ENCODE measurements at regions not wholly inside any gene's neighbourhood (a gene's known extent, or its start where the extent isn't known, plus 50 kb on each side); places are given as distances from the start of the nearest gene placed in this dataset.
"Not testable (repeated sequence)": the region's sequence is repeated elsewhere in the genome, so short reads cannot be mapped to it uniquely, and the experiment has no call there.

DNA sequence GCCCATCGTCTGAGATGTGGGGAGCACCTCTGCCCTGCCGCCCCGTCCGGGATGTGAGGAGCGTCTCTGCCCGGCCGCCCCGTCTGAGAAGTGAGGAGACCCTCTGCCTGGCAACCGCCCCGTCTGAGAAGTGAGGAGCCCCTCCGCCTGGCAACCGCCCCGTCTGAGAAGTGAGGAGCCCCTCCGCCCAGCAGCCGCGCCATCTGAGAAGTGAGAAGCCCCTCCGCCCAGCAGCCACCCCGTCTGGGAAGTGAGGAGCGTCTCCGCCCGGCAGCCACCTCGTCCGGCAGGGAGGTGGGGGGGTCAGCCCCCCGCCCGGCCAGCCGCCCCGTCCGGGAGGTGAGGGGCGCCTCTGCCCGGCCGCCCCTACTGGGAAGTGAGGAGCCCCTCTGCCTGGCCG, 267.2 kb downstream of the MEF2C start:
- not testable (repeated sequence) for DNase-seq (ENCODE audit: low read depth)

DNA sequence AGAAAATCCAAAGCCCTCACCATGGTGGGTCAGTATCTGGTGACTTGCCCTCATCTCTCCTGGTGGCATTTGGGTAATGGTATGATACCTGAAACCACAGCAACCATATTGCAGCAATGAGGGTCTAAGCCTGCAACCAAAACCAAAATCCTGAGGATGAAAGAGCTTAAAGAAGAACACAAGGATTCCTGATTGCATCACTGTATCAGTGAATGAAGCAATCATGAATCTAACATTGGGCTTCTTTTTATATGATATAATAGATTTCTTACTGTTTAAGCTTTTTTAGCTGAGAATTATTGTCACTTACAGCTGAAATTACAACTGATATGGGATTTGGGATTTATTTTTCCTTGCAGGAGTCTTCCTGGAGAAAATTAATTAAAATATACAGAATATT, 269.9 kb downstream of the MEF2C start:
- no peak for DNase-seq (ENCODE audit: low read depth)

- DNase-seq (ENCODE audit: low read depth), result no peak
These were observed 272.4 kb downstream of the MEF2C start for GRCh38 chr5:88610586-88610985.

DNA sequence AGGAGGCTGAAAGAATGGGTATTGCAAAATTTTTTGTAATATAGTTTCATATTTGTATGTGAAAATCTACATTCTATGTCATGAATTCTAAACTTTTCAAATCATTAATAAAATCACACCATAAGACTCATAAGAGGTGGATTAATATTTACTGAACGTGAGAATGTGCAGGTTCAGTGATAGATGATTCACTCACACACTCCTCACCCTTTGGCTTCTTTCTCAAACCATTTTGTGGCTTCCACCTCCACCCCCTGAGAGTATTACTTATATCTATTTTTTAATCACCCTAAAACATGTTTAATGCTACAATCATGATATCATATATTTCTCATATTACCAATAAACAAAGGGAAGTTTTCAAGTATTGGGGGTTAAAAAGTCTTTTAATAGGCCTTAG, 275.5 kb downstream of the MEF2C start:
- no peak for DNase-seq (ENCODE audit: low read depth)

GRCh38 chr5:88606626-88607025, 276.4 kb downstream of the MEF2C start:
- no peak for DNase-seq (ENCODE audit: low read depth)

- DNase-seq (ENCODE audit: low read depth), result no peak
These were observed 276.8 kb downstream of the MEF2C start for GRCh38 chr5:88606173-88606572.

DNA sequence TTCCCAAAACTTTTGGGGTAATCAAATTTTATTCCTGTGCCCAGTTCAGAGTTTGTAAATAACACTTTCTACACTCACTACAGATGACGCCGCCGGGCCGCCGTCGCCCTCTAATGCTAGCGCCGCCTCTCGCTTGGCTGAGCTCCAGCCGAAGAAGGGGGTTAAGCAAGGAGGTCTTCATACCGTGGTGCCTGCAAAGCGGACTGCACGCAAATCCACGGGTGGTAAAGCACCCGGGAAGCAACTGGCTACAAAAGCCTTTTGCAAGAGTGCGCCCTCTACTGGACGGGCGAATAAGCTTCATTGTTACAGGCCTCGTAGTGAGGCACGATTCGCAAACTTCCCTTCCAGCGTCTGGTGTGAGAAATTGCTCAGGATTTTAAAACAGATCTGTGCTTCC, 280.4 kb downstream of the MEF2C start:
- DNase-seq (ENCODE audit: low read depth), result peak; percentile 2

- DNase-seq (ENCODE audit: low read depth), result no peak
These were observed 288.5 kb downstream of the MEF2C start for GRCh38 chr5:88594441-88594840.

DNA sequence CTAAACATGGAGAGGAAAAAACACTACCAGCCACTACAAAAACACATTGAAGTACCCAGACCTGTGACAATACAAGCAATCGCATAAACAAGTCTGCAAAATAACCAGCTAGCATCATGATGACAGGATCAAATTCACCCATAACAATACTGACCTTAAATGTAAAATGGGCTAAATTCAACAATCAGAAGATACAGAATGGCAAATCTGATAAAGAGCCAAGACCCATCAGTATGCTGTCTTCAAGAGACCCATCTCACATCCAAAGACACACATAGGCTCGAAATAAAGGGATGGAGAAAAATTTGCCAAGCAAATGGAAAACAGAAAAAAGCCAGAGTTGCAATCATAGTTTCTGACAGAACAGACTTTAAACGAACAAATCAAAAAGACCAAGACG, 294.4 kb downstream of the MEF2C start:
- no peak for DNase-seq (ENCODE audit: low read depth)

- no peak for DNase-seq (ENCODE audit: low read depth)
These were observed 299.5 kb downstream of the MEF2C start for GRCh38 chr5:88583471-88583870.

- DNase-seq (ENCODE audit: low read depth), result no peak
These were observed 289.7 kb upstream of the TMEM161B start for GRCh38 chr5:88558366-88558765.

DNA sequence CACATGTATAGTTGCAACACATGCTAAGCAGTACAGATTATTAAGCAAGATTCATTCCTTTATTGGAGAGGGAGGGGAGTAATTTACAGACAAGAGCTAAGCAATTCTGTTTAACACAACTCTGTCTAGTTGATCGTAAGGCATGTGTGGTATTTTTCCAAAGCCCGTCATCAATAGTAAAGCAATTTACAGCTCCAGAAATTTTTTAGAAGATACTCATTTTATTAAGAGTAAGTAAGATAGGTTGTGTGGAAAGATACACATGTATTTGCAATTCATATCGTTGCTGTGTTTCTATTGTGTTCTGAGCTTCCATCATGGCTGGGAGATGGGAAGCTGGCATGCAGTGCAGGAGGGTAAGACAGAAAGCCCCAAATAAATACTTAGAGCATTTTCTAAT, 289.2 kb upstream of the TMEM161B start:
- DNase-seq (ENCODE audit: low read depth), result no peak

DNA sequence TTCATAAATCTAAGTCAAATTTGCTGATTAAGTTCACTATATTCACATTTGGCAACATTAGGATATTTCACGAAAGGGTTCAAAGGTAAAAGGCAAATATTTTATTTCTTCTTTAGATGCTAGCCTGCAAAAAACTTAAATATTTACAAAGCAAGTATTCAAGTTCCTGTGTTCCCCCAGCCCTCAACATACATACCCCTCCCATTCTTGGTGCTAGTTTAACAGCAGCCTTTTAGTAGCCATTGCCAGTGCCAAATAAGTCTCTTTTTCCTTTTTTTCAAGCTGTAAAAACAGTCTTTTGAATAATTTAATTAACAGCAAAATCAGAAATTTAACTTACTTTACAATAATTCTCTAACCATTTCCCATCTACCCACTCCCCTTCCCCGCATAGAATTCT, 288.5 kb upstream of the TMEM161B start:
- no peak for DNase-seq (ENCODE audit: low read depth)

- DNase-seq (ENCODE audit: low read depth), result no peak
These were observed 287.8 kb upstream of the TMEM161B start for GRCh38 chr5:88556406-88556805.

- DNase-seq (ENCODE audit: low read depth), result no peak
These were observed 287.0 kb upstream of the TMEM161B start for GRCh38 chr5:88555674-88556073.

GRCh38 chr5:88553986-88554385, 285.3 kb upstream of the TMEM161B start:
- DNase-seq (ENCODE audit: low read depth), result no peak

- DNase-seq (ENCODE audit: low read depth), result no peak
These were observed 284.7 kb upstream of the TMEM161B start for GRCh38 chr5:88553136-88553875.

DNA sequence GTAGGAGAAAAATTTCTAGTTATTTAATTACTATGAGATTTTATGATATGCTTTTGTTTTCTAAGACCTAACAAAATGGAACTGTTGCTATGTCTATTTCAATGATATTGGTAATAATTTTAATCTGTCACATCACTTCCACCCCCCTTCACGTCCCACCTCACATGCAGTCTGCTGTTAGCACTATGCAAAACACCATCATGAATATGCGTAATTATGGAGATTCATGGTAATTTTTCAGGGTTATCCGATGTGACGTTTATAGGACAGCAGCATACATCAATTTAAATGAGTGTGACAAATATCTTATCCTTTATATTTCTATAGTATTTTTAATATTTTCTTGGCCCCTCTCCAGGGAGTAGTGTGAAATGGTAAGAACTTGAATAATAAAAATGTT, 283.8 kb upstream of the TMEM161B start:
- no peak for DNase-seq (ENCODE audit: low read depth)

DNA sequence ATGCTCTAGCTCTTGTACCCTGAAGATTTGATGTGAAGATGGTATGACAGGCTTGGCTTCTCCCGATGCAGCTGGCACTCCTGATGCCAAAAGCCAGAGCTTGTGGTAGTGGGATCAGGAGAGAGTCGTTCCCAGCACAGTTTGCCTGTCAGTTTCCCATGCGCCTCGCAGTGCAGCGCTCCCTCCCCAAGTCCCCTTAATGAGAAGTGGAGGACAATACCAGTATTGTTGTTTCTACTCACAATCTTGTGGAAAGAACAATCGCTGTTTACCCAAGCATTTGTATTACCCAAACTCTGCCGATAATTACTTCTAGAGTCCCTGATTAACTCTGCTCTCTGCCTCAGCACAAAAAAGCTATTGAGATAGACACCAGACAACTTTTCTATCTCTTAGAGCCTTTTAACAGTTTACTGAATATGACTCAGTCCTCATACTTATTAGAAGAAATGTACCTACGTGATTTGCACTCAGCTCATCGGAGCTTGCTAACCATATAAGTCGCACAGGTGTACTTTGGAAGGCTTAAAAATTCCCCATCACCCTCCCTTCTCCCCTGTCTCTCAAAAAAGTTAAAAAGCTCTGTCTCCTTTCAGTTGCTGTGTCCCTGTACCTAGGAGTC, 283.2 kb upstream of the TMEM161B start:
- DNase-seq (ENCODE audit: low read depth), result no peak

DNA sequence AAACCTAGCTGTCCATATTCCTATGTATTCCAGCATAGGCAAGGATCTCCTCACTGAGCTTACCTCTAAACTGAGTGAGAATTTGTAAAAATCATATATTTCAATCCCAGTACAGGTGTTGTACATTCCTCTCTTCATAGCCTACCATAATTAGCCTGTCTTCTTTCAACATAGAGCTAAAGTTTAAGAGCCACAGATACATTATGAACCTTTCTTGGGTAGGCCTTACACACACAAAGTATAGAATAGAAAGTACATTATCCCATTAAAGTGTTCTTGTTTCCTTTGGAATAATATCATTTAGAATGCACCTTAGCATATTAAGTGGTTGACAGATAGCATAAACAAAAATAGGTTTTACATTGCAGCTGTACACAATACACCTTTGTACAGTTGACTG, 282.1 kb upstream of the TMEM161B start:
- DNase-seq (ENCODE audit: low read depth), result no peak

DNA sequence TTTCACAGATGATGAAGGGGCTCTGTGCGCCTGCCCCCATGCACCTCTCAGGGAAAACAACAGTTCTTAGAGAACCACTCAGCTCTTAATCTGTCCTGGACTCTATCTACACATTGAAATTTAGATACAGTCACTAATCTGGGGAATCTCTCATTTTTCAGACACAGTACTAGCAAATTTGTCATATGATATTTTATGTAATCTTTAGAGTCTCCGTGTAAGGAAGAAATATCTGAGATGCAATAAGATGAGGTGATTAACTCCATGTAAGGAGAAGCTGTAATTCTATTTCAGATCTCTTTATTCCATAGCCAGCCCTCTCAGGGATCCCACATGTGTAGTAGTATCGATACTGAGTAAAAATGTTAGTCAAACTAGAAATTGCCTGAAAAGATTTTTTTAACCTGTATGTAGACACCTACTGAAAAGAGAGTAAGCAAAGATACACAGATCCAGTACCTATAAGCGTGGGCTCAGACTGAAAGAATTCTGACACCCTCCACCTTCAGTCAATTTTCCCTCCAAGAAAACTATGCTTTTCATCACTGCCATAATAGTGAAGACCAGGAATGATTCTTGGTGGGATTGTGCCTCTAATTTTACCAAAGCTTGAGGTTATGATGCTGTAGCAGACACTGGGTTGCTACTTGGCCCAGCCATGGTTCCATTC, 279.6 kb upstream of the TMEM161B start:
- DNase-seq (ENCODE audit: low read depth), result no peak

GRCh38 chr5:88545338-88545737, 276.7 kb upstream of the TMEM161B start:
- DNase-seq (ENCODE audit: low read depth), result no peak

- no peak for DNase-seq (ENCODE audit: low read depth)
These were observed 276.0 kb upstream of the TMEM161B start for GRCh38 chr5:88544671-88545070.
